ENCODE measurements at regions not wholly inside any gene's neighbourhood (a gene's known extent, or its start where the extent isn't known, plus 50 kb on each side); places are given as distances from the start of the nearest gene placed in this dataset.

GRCh38 chr16:64669573-64669972 lies 452.3 kb downstream of the CDH11 start:
- peaks cover 0 to 4% of the 10 kb centered on the region in 2 experiments; a peak in 2 of 5 replicates for H3K9me3 Mint-ChIP-seq
- no peak overlapping the region for H2BK12ac ChIP-seq (ENCODE audit: insufficient read length, low read depth, low read length)
- no peak overlapping the region for H3K4me2 ChIP-seq (ENCODE audit: insufficient read depth, insufficient read length, low read length)
- H4K8ac ChIP-seq (replicated peaks; ENCODE audit: insufficient read length, low read depth, low read length), result no peak overlapping the region
- H3K79me2 ChIP-seq (ENCODE audit: insufficient read depth, low read length), result no peaks in the 10 kb centered on the region
- H3K56ac ChIP-seq (ENCODE audit: insufficient read length, low read depth, low read length), result no peak overlapping the region
- H2AFZ ChIP-seq (ENCODE audit: low read length), result no peak overlapping the region
- no peak overlapping the region for H3K9ac ChIP-seq (ENCODE audit: extremely low read depth, insufficient read length, low read length)
- no peaks in the 10 kb centered on the region for H3K23me2 ChIP-seq (ENCODE audit: insufficient read length, low read depth, low read length, poor library complexity, severe bottlenecking)
- no peak overlapping the region for H3K23ac ChIP-seq (ENCODE audit: insufficient read length, low read depth, low read length)
- no peaks in the 10 kb centered on the region for H3K27me3 ChIP-seq (ENCODE audit: insufficient read depth, low read length)
- H3K27me3 Mint-ChIP-seq (ENCODE audit: low read depth), result no peaks in the 10 kb centered on the region
- no peaks in the 10 kb centered on the region for H3K9me3 ChIP-seq (ENCODE audit: control insufficient read depth, low read depth, low read length)
- no peak overlapping the region for H2BK5ac ChIP-seq (ENCODE audit: insufficient read length, low read length)
- H2AK5ac ChIP-seq (ENCODE audit: insufficient read length, low read length), result no peak overlapping the region
- no peak overlapping the region for H3K4ac ChIP-seq (ENCODE audit: low read depth, low read length)
- no peak overlapping the region for H3T11ph ChIP-seq (ENCODE audit: low read length)
- no CpG with 5 or more reads among the region's 8 CpGs for WGBS (ENCODE audit: extremely low coverage, insufficient read length, low lambda C conversion rate)
- H3K36me3 Mint-ChIP-seq (ENCODE audit: insufficient read depth in 1 of 3, low read depth in 3 of 3), result no peaks in the 10 kb centered on the region
- no peaks in the 10 kb centered on the region for H4K20me1 ChIP-seq (ENCODE audit: control insufficient read depth, insufficient read depth, insufficient read length)
- no peak overlapping the region for H3K18ac ChIP-seq (ENCODE audit: insufficient read length, low read depth, low read length)
- no peak overlapping the region for H2BK20ac ChIP-seq (ENCODE audit: low read depth, low read length, poor library complexity, severe bottlenecking)
- H3K79me1 ChIP-seq (ENCODE audit: insufficient read depth, low read depth, low read length, poor library complexity, severe bottlenecking), result no peaks in the 10 kb centered on the region
- no peak overlapping the region for H3K27ac ChIP-seq (ENCODE audit: insufficient read length, low read depth, low read length)
- no peak overlapping the region for H2BK15ac ChIP-seq (ENCODE audit: low read depth, low read length)
- H4K91ac ChIP-seq (ENCODE audit: insufficient read length, low read depth, low read length), result no peak overlapping the region
- H3K14ac ChIP-seq (ENCODE audit: insufficient read depth, low read length), result no peak overlapping the region
- no peak overlapping the region for H3K27ac Mint-ChIP-seq
- no peak overlapping the region for H4K5ac ChIP-seq (ENCODE audit: insufficient read length, low read depth, low read length)
- no peak for DNase-seq
- H3K4me3 Mint-ChIP-seq, result no peak overlapping the region
- TF ChIP-seq CTCF (conservative IDR thresholded peaks at IDR 0.05), result no peak
- no peak overlapping the region for H2BK120ac ChIP-seq (ENCODE audit: low read depth, low read length, poor library complexity, severe bottlenecking)
- H3K4me1 ChIP-seq (ENCODE audit: insufficient read depth, low read length), result no peaks in the 10 kb centered on the region
- peaks cover 0 to 2% of the 10 kb centered on the region in 2 experiments; a peak in 3 of 4 replicates for H3K4me1 Mint-ChIP-seq

All from H9 (cell line).